Thymus (tissue), 11 donors: ENCODE measurements at regions not wholly inside any gene's neighbourhood (a gene's known extent, or its start where the extent isn't known, plus 50 kb on each side); places are given as distances from the start of the nearest gene placed in this dataset.

ENCODE experiments used
- DNase-seq, 9 donors: peaks; one replicate each; pipeline ENCODE4 v3.0.0-alpha.2; 2013; ENCODE audit warnings: low spot score in 9 of 9, low read depth in 6 of 9, missing footprints in 1 of 9
- H3K27ac ChIP-seq, 2 donors: one replicate each; pipeline ENCODE4 v1.5.1; 2013; ENCODE audit warnings: control low read depth in 1 of 2, low read depth in 1 of 2, low read length in 1 of 2, mild to moderate bottlenecking in 1 of 2, moderate library complexity in 1 of 2
- H3K27me3 ChIP-seq, 2 donors: one replicate each; pipeline ENCODE4 v1.5.1; 2013; ENCODE audit warnings: low read length in 1 of 2; ENCODE audit not compliant: control insufficient read depth in 2 of 2, insufficient read depth in 1 of 2
- H3K36me3 ChIP-seq, 2 donors: one replicate each; pipeline ENCODE4 v1.5.1; 2013; ENCODE audit warnings: low read length in 1 of 2, mild to moderate bottlenecking in 1 of 2, moderate library complexity in 1 of 2; ENCODE audit not compliant: control insufficient read depth in 2 of 2, insufficient read depth in 2 of 2
- H3K4me1 ChIP-seq, 2 donors: one replicate each; pipeline ENCODE4 v1.5.1; 2013; ENCODE audit warnings: low read length in 2 of 2; ENCODE audit not compliant: control insufficient read depth in 2 of 2, insufficient read depth in 2 of 2
- H3K4me3 ChIP-seq, 2 donors: one replicate each; pipeline ENCODE4 v1.5.1; 2013; ENCODE audit warnings: low read length in 2 of 2, control low read depth in 1 of 2, mild to moderate bottlenecking in 1 of 2
- H3K9me3 ChIP-seq, 2 donors: one replicate each; pipeline ENCODE4 v1.5.1; 2013; ENCODE audit warnings: low read length in 1 of 2, mild to moderate bottlenecking in 1 of 2; ENCODE audit not compliant: control insufficient read depth in 2 of 2, insufficient read depth in 1 of 2
- WGBS: extraction: QIAGEN DNeasy Blood & Tissue Kit; methylation state at CpG from one replicate; pipeline ENCODE4 v1.1.7; 2013; 5-methylcytosine and 5-hydroxymethylcytosine counted together
- donor health status: healthy.

DNA sequence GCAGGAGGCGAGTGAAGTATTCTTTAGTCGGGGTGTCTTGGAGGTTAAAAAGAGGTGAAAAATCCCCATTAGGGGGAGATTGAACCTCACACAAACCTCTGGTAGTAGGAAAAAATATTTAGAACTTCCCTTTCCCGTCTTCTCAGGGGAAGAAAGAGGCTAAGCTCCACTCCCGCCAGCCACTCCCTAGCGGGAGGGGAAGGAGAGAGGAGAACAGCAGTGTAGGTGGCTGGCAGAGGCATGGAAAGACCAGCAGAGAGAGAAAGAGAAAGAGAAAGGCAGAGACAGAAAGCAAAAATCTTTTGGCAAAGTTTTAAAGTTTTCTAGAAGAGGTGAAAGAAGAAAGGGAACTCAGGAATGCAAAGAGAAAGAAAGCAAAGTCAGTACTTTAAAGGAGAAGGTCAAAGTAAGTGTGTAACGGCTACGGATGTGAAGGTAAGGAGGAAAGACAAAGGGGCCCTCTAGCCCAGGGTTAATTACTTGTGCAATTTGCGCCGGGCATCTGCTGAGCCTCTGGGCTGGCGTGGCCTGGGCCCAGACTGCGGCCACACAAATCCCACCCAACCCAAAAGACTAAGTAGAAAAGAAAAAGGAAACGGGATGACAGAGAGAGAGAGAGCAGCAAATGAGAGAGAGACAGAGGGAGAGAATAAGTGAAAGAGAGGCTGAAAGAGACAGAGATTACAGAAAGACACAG is 72.3 kb upstream of the ZNF746 start:
- Histone ChIP-seq H3K4me1 (no peaks in the 10 kb centered on the region), H3K27ac (no peak overlapping the region), H3K36me3 (peaks cover 11 to 19% of the 10 kb centered on the region in 2 donors), H3K9me3 (peaks cover 2 to 16% of the 10 kb centered on the region in 2 donors), H3K4me3 (no peak overlapping the region), H3K27me3 (no peaks in the 10 kb centered on the region)
- WGBS = 99% methylated on average over 12 of the region's 12 CpGs
- DNase-seq = no peak

DNA sequence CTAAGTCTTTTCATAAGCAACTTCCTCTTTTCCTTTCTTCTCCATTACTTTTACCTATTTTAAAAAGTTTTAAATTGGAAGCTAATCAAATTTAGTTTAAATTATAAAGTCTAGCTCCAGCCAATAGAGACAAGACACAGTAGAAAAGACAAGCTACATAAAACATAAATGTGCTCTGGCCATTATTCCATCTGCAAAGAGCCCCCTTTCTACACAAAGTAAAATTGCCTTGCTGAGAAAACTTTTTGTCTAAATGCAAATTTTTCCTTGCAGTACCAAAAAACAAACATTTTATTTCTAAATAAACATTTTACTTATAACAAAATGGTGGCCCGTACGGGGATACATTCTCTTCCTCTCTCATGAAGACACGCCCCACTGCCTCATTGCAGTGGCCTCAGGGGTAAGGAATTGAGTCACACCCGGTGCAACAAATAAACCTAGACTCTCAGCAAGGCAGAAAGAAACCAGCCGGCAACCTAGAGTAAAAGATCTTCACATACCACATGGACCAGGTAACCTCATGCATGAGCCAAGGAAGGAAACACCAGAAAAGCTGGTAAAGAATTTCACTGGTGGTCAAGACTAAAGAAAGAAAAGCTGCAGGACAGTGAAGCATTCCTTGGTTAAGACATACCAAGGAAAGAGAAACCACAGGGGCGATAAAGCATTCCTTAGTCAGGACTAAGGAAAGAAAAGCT is 71.6 kb upstream of the ZNF746 start:
- no peaks in the 10 kb centered on the region for H3K27me3 ChIP-seq
- no peak overlapping the region for H3K27ac ChIP-seq
- peaks cover 2 to 16% of the 10 kb centered on the region in 2 donors for H3K9me3 ChIP-seq
- peaks cover 11 to 19% of the 10 kb centered on the region in 2 donors for H3K36me3 ChIP-seq
- no peak overlapping the region for H3K4me3 ChIP-seq
- H3K4me1 ChIP-seq = no peaks in the 10 kb centered on the region
- DNase-seq = no peak
- WGBS = 98% methylated on average over 6 of the region's 6 CpGs

DNA sequence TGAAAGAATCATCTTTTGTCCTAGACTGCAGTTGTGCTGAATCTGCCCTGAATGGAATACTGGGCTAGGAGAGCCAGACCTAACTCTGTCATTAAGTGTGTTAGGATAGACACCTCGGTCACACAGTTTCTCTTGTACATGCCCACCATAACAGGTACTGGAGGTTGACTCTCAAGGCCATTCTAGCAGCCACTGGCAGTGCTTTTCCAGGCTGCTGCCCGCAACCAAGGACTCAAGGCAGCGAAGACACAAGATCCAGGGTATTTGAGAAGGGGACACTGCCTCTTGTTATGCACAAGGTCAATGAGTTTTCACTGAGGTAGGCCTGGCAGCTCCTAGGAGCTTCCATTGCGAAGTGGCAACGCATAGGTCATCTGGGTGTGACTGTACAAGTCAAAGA is 70.6 kb upstream of the ZNF746 start:
- WGBS = 98% methylated on average over 5 of the region's 5 CpGs
- H3K9me3 ChIP-seq = peaks cover 2 to 16% of the 10 kb centered on the region in 2 donors
- peaks cover 11 to 19% of the 10 kb centered on the region in 2 donors for H3K36me3 ChIP-seq
- DNase-seq = no peak
- no peak overlapping the region for H3K4me3 ChIP-seq
- H3K27me3 ChIP-seq = no peaks in the 10 kb centered on the region
- H3K4me1 ChIP-seq = no peaks in the 10 kb centered on the region
- no peak overlapping the region for H3K27ac ChIP-seq

DNA sequence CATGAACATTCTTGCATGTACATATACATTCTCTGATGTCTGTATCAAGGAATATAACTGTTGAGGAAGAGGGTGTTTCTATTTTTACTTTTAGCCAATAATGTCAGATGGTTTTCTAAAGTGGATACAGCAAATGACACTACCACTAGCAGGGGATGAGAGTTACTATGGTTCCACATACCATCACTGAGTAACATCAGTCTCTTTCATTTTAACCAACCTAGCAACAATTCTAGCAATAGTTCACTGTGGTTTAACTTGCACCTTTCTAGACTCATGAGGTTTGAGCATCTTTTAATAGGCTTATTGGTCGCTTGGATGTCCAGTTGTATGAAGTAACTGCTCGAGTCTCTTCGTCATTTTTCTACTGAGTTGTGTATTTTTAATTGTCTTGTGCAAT is 68.5 kb upstream of the ZNF746 start:
- Histone ChIP-seq H3K27ac (no peak overlapping the region), H3K27me3 (no peaks in the 10 kb centered on the region), H3K36me3 (peaks cover 14 to 19% of the 10 kb centered on the region in 2 donors), H3K4me1 (no peaks in the 10 kb centered on the region), H3K4me3 (no peak overlapping the region), H3K9me3 (peaks cover 2 to 16% of the 10 kb centered on the region in 2 donors)
- DNase-seq = no peak
- WGBS = 99% methylated on average over 3 of the region's 3 CpGs

DNA sequence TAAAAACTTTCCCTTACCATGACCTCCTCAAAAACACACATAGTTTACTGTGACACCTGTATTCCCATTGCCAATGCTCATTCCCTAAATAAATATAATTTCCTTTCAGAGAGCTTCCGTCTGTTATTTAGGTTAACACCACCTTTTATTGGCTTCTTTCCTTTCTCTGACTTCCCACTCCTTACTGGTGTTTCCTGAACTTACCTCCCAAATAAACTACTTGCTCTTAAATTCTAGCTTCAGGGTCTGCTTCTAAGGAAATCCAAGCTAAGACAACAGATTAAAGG is 67.4 kb upstream of the ZNF746 start:
- Histone ChIP-seq H3K27me3 (no peaks in the 10 kb centered on the region), H3K36me3 (peaks cover 22 to 23% of the 10 kb centered on the region in 2 donors), H3K27ac (no peak overlapping the region), H3K9me3 (peaks cover 2 to 10% of the 10 kb centered on the region in 2 donors), H3K4me1 (no peaks in the 10 kb centered on the region), H3K4me3 (no peak overlapping the region)
- WGBS = 95% methylated on average over 1 of the region's 1 CpG
- no peak for DNase-seq

DNA sequence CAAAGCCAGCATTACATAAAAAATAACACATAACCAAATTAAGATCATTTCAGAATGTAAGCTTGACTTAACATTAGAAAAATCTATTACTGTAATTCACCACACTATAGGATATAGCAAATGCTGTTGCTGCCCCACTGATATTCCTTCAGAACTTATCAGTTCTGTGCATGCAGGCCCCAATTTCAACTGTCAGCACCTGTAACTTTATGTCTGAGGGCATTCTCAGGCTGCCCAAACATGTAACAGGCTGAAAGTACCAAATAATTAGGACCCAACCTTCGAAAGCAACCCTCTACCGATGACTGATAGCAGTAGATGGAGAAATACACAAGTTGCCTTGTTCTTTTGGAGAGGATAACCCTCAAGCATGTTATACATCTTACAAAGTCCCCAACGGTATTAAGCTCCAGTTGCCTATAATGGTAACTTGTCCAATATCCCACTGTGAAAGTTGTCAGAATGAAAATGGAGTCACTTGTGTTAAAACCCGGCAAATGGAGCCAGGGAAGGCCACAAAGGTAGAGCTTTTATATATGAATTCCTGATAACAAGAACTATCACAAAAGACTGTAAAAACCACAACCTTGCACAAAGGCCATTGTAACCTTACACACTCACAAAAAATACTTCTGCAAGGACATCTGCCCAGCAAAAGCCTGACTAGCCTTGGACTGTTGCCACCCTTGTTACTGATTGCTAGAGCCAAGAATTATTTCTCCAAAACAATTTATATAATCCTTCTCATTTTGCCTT is 66.9 kb upstream of the ZNF746 start:
- H3K27me3 ChIP-seq = no peaks in the 10 kb centered on the region
- no peak for DNase-seq
- H3K27ac ChIP-seq = no peak overlapping the region
- H3K4me3 ChIP-seq = no peak overlapping the region
- peaks cover 23% of the 10 kb centered on the region in 2 donors for H3K36me3 ChIP-seq
- peaks cover 2 to 5% of the 10 kb centered on the region in 2 donors for H3K9me3 ChIP-seq
- H3K4me1 ChIP-seq = no peaks in the 10 kb centered on the region
- 99% methylated on average over 4 of the region's 4 CpGs for WGBS

DNA sequence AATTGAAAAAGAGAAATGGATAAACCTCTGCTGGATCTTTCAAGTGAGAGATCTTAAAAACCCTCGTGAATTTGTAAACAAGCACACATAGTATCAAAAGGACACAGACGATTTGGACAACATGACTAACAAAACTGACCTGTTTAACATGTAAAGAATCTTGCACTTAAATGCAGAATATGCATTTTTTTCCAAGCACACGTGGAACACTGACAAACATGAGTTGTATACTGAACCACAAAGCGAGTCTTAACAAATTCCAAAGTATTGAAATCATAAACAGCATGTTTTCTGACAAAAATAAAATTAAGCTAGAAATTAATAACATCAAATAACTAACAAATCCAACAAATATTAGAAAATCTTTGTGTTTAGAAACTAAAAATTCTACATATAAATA is 65.0 kb upstream of the ZNF746 start:
- no peaks in the 10 kb centered on the region for H3K27me3 ChIP-seq
- WGBS = 96% methylated on average over 4 of the region's 4 CpGs
- H3K4me1 ChIP-seq = no peaks in the 10 kb centered on the region
- H3K27ac ChIP-seq = no peak overlapping the region
- H3K36me3 ChIP-seq = peaks cover 28 to 35% of the 10 kb centered on the region in 2 donors
- DNase-seq = no peak
- no peaks in the 10 kb centered on the region for H3K9me3 ChIP-seq
- H3K4me3 ChIP-seq = no peak overlapping the region

DNA sequence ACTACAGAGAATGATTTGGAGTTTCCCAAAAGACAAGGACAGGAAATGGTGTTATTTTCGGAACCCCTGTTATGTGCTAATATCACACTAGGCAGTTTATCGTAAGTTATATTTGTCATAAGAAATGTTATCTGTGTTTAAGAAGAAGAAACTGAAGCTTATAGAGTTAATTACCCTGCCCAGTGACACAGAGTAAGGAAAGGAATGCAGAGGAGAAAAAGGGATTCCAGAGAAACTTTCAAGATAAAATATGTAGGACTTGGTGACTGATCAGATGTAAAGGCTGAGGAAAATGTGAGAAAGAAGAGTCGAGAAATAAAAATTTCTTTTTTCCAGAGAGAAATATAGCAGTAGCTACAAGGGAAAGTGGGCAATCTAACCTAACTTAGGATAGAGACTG is 63.5 kb upstream of the ZNF746 start:
- no peak for DNase-seq
- no peak overlapping the region for H3K27ac ChIP-seq
- H3K4me1 ChIP-seq = no peaks in the 10 kb centered on the region
- peaks cover 31 to 38% of the 10 kb centered on the region in 2 donors for H3K36me3 ChIP-seq
- H3K4me3 ChIP-seq = no peak overlapping the region
- H3K9me3 ChIP-seq = no peaks in the 10 kb centered on the region
- WGBS = 99% methylated on average over 3 of the region's 3 CpGs
- no peaks in the 10 kb centered on the region for H3K27me3 ChIP-seq

DNA sequence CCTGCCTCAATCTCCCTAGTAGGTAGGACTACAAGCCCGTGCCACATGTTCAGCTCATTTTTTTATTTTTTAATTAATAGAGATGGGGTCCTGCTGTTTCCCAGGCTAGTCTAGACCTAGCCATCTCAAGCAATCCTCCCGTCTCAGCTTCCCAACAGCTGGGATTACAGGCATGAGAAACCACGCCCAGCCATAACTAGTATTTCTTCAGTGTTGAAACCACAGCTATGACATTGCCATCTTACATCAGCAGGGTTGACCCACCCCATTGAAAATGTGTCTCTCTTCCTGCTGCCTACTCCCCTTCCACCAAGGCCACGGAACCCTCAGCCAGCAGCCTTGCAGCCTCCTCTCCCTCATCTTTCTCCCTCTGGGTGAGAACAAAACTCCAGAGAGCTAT is 62.1 kb upstream of the ZNF746 start:
- no peak for DNase-seq

More for the DNA sequence above, 62.1 kb upstream of the ZNF746 start:
- Histone ChIP-seq H3K4me3 (no peak overlapping the region), H3K4me1 (no peaks in the 10 kb centered on the region), H3K27me3 (no peaks in the 10 kb centered on the region), H3K27ac (no peak overlapping the region), H3K9me3 (no peaks in the 10 kb centered on the region), H3K36me3 (peaks cover 34 to 38% of the 10 kb centered on the region in 2 donors)
- WGBS = 97% methylated on average over 4 of the region's 4 CpGs
